WTC11 (cell line): ENCODE measurements at regions not wholly inside any gene's neighbourhood (a gene's known extent, or its start where the extent isn't known, plus 50 kb on each side); places are given as distances from the start of the nearest gene placed in this dataset.
A peak's percentile ranks its signal among the peaks of the same experiment; 100 is the strongest.

Experiments used
- ATAC-seq: fragments of 200-7000 bp; cut with Tn5 transposase; 2 replicates; pipeline ENCODE4 v1.10.0; 2021; ENCODE audit warnings: mild to moderate bottlenecking, moderate library complexity
- CTCF ChIA-PET: fragments of 300-600 bp; sonication (Branson Sonifier 250); formaldehyde crosslinking; loops from one replicate; lab custom pipeline; 2021; ENCODE audit warnings: antibody characterized with exemption; lab: Charles Lee
- POLR2A ChIA-PET: fragments of 350-600 bp; sonication (Branson Sonifier 250); formaldehyde crosslinking; loops from one replicate; lab custom pipeline; 2021; ENCODE audit warnings: antibody characterized with exemption; lab: Charles Lee
- DNase-seq: peaks from one replicate; pipeline ENCODE4 v3.0.0; 2021; ENCODE audit warnings: low spot score
- H3K27ac Mint-ChIP-seq: 2 replicates; pipeline ENCODE4 v1.8.0; 2021; ENCODE audit warnings: mixed read lengths
- H3K27me3 Mint-ChIP-seq: 2 replicates; pipeline ENCODE4 v1.8.0; 2021; ENCODE audit warnings: low read depth, mild to moderate bottlenecking, moderate library complexity, mixed read lengths
- H3K36me3 Mint-ChIP-seq: 2 replicates; pipeline ENCODE4 v1.8.0; 2021; ENCODE audit warnings: mixed read lengths
- H3K4me1 Mint-ChIP-seq: 2 replicates; pipeline ENCODE4 v1.8.0; 2022; ENCODE audit warnings: mixed read lengths
- H3K4me3 Mint-ChIP-seq: 2 replicates; pipeline ENCODE4 v1.8.0; 2021; ENCODE audit warnings: mild to moderate bottlenecking, moderate library complexity, mixed read lengths
- H3K9me3 Mint-ChIP-seq: 2 replicates; pipeline ENCODE4 v1.8.0; 2021; ENCODE audit warnings: mixed read lengths
- CDX4 ChIP-seq: fragments of 250-450 bp; sonication (Bioruptor Pico); IDR thresholded peaks from 2 replicates; pipeline ENCODE4 v1.9.0; 2021; ENCODE audit warnings: moderate library complexity, mild to moderate bottlenecking, inconsistent platforms, borderline replicate concordance
- E2F4 ChIP-seq: sonication (generic); formaldehyde crosslinking; IDR thresholded peaks from 2 replicates; pipeline ENCODE4 v1.8.1; 2022; ENCODE audit warnings: low read depth, mild to moderate bottlenecking, moderate library complexity, missing genetic modification reagents, borderline replicate concordance
- FOXJ3 ChIP-seq: sonication (generic); formaldehyde crosslinking; IDR thresholded peaks from 2 replicates; pipeline ENCODE4 v1.9.0; 2021; ENCODE audit warnings: missing genetic modification reagents, mild to moderate bottlenecking, borderline replicate concordance
- HMGA2 ChIP-seq: fragments of 250-450 bp; sonication (Bioruptor Pico); IDR thresholded peaks from 2 replicates; pipeline ENCODE4 v1.4.0; 2021; ENCODE audit warnings: mild to moderate bottlenecking, moderate library complexity
- MAX ChIP-seq: sonication (generic); formaldehyde crosslinking; IDR thresholded peaks from 2 replicates; pipeline ENCODE4 v1.8.0; 2022; ENCODE audit warnings: mild to moderate bottlenecking, missing genetic modification reagents
- MXD4 ChIP-seq: fragments of 250-450 bp; sonication (Bioruptor Pico); IDR thresholded peaks from 2 replicates; pipeline ENCODE4 v1.8.0; 2021; ENCODE audit warnings: mild to moderate bottlenecking, moderate library complexity, borderline replicate concordance
- PRDM15 ChIP-seq: sonication (generic); formaldehyde crosslinking; IDR thresholded peaks from 2 replicates; pipeline ENCODE4 v1.8.0; 2022; ENCODE audit warnings: missing genetic modification reagents
- RORB ChIP-seq: fragments of 250-450 bp; sonication (Bioruptor Pico); IDR thresholded peaks from 2 replicates; pipeline ENCODE4 v1.9.0; 2021; ENCODE audit warnings: mild to moderate bottlenecking
- TCF7 ChIP-seq: sonication (generic); formaldehyde crosslinking; IDR thresholded peaks from 2 replicates; pipeline ENCODE4 v1.8.0; 2022; ENCODE audit warnings: mild to moderate bottlenecking, low read depth, missing genetic modification reagents, moderate library complexity
- TEAD1 ChIP-seq: sonication (generic); formaldehyde crosslinking; IDR thresholded peaks from 2 replicates; pipeline ENCODE4 v1.8.0; 2022; ENCODE audit warnings: mild to moderate bottlenecking, missing genetic modification reagents
- TP53 ChIP-seq: sonication (generic); formaldehyde crosslinking; IDR thresholded peaks from 2 replicates; pipeline ENCODE4 v1.8.1; 2023; ENCODE audit warnings: mild to moderate bottlenecking, missing genetic modification reagents
- USF1 ChIP-seq: sonication (generic); formaldehyde crosslinking; IDR thresholded peaks from 2 replicates; pipeline ENCODE4 v1.8.0; 2022; ENCODE audit warnings: mild to moderate bottlenecking, missing genetic modification reagents
- ZNF138 ChIP-seq: sonication (generic); formaldehyde crosslinking; conservative IDR thresholded peaks from 2 replicates; pipeline ENCODE4 v1.8.1; 2022; ENCODE audit warnings: mild to moderate bottlenecking, moderate library complexity, missing genetic modification reagents
- ZNF532 ChIP-seq: fragments of 250-450 bp; sonication (Bioruptor Pico); IDR thresholded peaks from 2 replicates; pipeline ENCODE4 v1.9.0; 2021; ENCODE audit warnings: mild to moderate bottlenecking, borderline replicate concordance

GRCh38 chr21:39024538-39024937 lies 158.7 kb downstream of the PSMG1 start:
- H3K4me3 Mint-ChIP-seq, result no peak overlapping the region
- H3K36me3 Mint-ChIP-seq, result peaks cover 6% of the 10 kb centered on the region; the same call in 1 of the 2 replicates
- TF ChIP-seq ZNF532, result no peak
- TF ChIP-seq TCF7 (CRISPR knock-in tag), result no peak
- peak; percentile 96 for TF ChIP-seq HMGA2
- no peak for TF ChIP-seq TP53
- no peak for TF ChIP-seq MAX
- ChIA-PET CTCF (no interaction called here), POLR2A (no interaction called here)
- H3K4me1 Mint-ChIP-seq, result peaks cover 50% of the 10 kb centered on the region
- no peak overlapping the region for H3K27ac Mint-ChIP-seq
- ATAC-seq (no peak), DNase-seq (no peak)
- H3K27me3 Mint-ChIP-seq, result no peaks in the 10 kb centered on the region; the same call in 1 of the 2 replicates
- peaks cover 16% of the 10 kb centered on the region for H3K9me3 Mint-ChIP-seq

- ChIA-PET POLR2A (no interaction called here), CTCF (interaction anchor here (0.7 to 2.5 kb wide), 13 partner anchors 11 to 114 kb away, joined by 3 to 15 read pairs (median 4); no protein-coding TSS in a partner anchor)
- H3K4me3 Mint-ChIP-seq, result no peak overlapping the region
- no peaks in the 10 kb centered on the region; the same call in 1 of the 2 replicates for H3K27me3 Mint-ChIP-seq
- ATAC-seq (peak; percentile 82), DNase-seq (no peak)
- TF ChIP-seq USF1, result no peak
- TF ChIP-seq RORB (CRISPR knock-in tag), result no peak
- TF ChIP-seq TEAD1 (CRISPR knock-in tag), result no peak
- TF ChIP-seq TP53, result no peak
- no peak for TF ChIP-seq E2F4 (CRISPR knock-in tag)
- no peak for TF ChIP-seq MXD4 (CRISPR knock-in tag)
- TF ChIP-seq PRDM15 (CRISPR knock-in tag), result no peak
- no peak for TF ChIP-seq FOXJ3
- no peak for TF ChIP-seq ZNF138 (CRISPR knock-in tag)
- no peak for TF ChIP-seq CDX4
- H3K36me3 Mint-ChIP-seq, result peaks cover 6% of the 10 kb centered on the region; the same call in 1 of the 2 replicates
- H3K9me3 Mint-ChIP-seq, result peaks cover 16% of the 10 kb centered on the region
- H3K4me1 Mint-ChIP-seq, result peaks cover 42% of the 10 kb centered on the region
- H3K27ac Mint-ChIP-seq, result peak overlapping the region; percentile 77
These were observed 160.2 kb downstream of the PSMG1 start for GRCh38 chr21:39022863-39023693.
